ENCODE measurements at regions not wholly inside any gene's neighbourhood (a gene's known extent, or its start where the extent isn't known, plus 50 kb on each side); places are given as distances from the start of the nearest gene placed in this dataset.

- TF ChIP-seq CTCF (IDR thresholded peaks at IDR 0.05) = no peak
- no peak for TF ChIP-seq EP300 (IDR thresholded peaks at IDR 0.05)
- no peak for TF ChIP-seq POLR2A (IDR thresholded peaks at IDR 0.05)
These were observed 292.4 kb upstream of the USP24 start for GRCh38 chr1:55507578-55507931.

All from tibial nerve (tissue), 4 donors.